ENCODE measurements at regions not wholly inside any gene's neighbourhood (a gene's known extent, or its start where the extent isn't known, plus 50 kb on each side); places are given as distances from the start of the nearest gene placed in this dataset.

- no peak for TF ChIP-seq CTCF (IDR thresholded peaks at IDR 0.05)
- TF ChIP-seq POLR2A (IDR thresholded peaks at IDR 0.05): no peak
These were observed 719.3 kb downstream of the JRKL start for GRCh38 chr11:97109078-97109477.
